Thyroid gland (tissue), 4 donors: ENCODE measurements at regions not wholly inside any gene's neighbourhood (a gene's known extent, or its start where the extent isn't known, plus 50 kb on each side); places are given as distances from the start of the nearest gene placed in this dataset.

ENCODE experiments used
- CTCF ChIP-seq, 6 experiments: fragments of 200-600 bp in 3 of 6; fragments of 450-650 bp in 3 of 6; sonication (generic) in 3 of 6; IDR thresholded peaks; one replicate each; pipeline ENCODE4 v1.5.1; 2016 to 2019; ENCODE audit warnings: antibody characterized with exemption in 6 of 6, mild to moderate bottlenecking in 2 of 6, inconsistent platforms in 1 of 6, moderate library complexity in 1 of 6
- POLR2A ChIP-seq, 2 donors: fragments of 450-650 bp; IDR thresholded peaks; one replicate each; pipeline ENCODE4 v1.6.1; 2017; ENCODE audit warnings: antibody characterized with exemption in 2 of 2, mild to moderate bottlenecking in 2 of 2, moderate library complexity in 1 of 2

GRCh38 chr14:23694949-23695663 lies 58.9 kb downstream of the DHRS2 start:
- no peak for TF ChIP-seq CTCF (IDR thresholded peaks at IDR 0.05)
- TF ChIP-seq POLR2A (IDR thresholded peaks at IDR 0.05) = no peak
